ENCODE measurements at regions not wholly inside any gene's neighbourhood (a gene's known extent, or its start where the extent isn't known, plus 50 kb on each side); places are given as distances from the start of the nearest gene placed in this dataset.

DNA sequence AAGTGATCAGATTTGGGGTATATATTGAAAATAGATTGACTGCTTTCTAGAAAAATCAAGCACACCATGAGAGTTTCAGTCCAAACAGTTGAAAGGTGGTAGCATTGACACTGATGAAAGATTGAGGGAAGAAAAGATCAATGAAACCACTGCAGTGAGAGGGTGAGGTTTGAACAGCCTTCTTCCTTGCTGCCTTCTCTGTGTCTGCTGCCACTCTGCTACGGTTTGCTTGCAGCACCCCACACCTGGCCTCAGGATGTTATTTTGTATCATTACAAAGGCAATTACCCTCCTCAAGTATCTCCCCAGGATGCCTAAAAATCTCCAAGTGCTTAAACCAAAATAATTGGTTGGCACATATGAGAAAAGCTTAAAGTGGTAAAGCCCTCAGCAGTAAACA lies 683.6 kb upstream of the ARPP21 start:
- no peak for DNase-seq (ENCODE audit: low read depth)
- H3K4me3 ChIP-seq (ENCODE audit: low read length): no peak overlapping the region
- no peak for TF ChIP-seq CTCF (conservative IDR thresholded peaks at IDR 0.05; ENCODE audit: low read depth, low read length)

- no peak for DNase-seq (ENCODE audit: low read depth)
- TF ChIP-seq CTCF (conservative IDR thresholded peaks at IDR 0.05; ENCODE audit: low read depth, low read length): no peak
- H3K4me3 ChIP-seq (ENCODE audit: low read length): no peak overlapping the region
These were observed 682.8 kb upstream of the ARPP21 start for GRCh38 chr3:34956511-34956910.

GRCh38 chr3:34957677-34958076 lies 681.6 kb upstream of the ARPP21 start:
- no peak overlapping the region for H3K4me3 ChIP-seq (ENCODE audit: low read length)
- peak; percentile 92 for DNase-seq (ENCODE audit: low read depth)
- TF ChIP-seq CTCF (conservative IDR thresholded peaks at IDR 0.05; ENCODE audit: low read depth, low read length): no peak

DNA sequence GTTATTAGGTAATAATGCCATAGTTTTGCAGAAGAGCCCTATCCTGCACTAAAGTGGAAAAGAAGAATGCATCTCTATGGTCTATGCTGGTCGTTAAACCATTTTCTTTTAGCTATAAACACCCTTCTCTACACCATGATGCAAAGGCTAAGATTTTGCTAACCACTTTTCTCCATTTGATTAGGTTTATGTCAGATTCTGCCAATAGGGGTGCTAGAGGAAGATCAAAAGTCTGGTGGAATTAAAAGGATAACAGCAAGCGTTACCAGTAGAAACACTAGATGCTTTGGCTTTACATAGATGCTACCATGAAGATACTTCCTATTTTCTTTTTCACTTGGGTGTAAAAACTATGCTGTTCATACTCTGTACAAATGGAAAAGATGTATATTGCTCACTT lies 669.8 kb upstream of the ARPP21 start:
- no peak for DNase-seq (ENCODE audit: low read depth)
- H3K4me3 ChIP-seq (ENCODE audit: low read length): no peak overlapping the region
- no peak for TF ChIP-seq CTCF (conservative IDR thresholded peaks at IDR 0.05; ENCODE audit: low read depth, low read length)

DNA sequence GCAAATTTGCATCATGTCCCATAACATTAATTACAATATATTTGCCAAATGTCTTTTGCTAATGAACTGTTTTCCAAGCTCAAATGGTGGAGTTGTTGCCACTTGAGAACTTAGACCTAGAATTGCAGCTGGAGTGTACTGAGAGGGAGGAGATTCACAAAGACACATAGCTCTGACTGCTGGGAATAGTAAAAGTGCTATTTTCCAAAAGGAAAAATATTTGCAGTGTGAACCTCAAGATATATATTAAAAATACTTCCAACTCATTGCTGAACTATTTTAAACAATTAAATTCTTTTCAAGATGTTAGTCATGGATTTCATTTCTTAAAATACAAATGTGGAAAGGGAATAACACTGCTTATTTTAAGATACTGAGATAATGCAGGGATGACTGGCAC lies 666.8 kb upstream of the ARPP21 start:
- no peak overlapping the region for H3K4me3 ChIP-seq (ENCODE audit: low read length)
- no peak for TF ChIP-seq CTCF (conservative IDR thresholded peaks at IDR 0.05; ENCODE audit: low read depth, low read length)
- DNase-seq (ENCODE audit: low read depth): no peak

- DNase-seq (ENCODE audit: low read depth): no peak
- no peak overlapping the region for H3K4me3 ChIP-seq (ENCODE audit: low read length)
- TF ChIP-seq CTCF (conservative IDR thresholded peaks at IDR 0.05; ENCODE audit: low read depth, low read length): no peak
These were observed 665.7 kb upstream of the ARPP21 start for GRCh38 chr3:34973586-34973985.

GRCh38 chr3:34983631-34984030 lies 655.7 kb upstream of the ARPP21 start:
- TF ChIP-seq CTCF (conservative IDR thresholded peaks at IDR 0.05; ENCODE audit: low read depth, low read length): no peak
- H3K4me3 ChIP-seq (ENCODE audit: low read length): no peak overlapping the region
- no peak for DNase-seq (ENCODE audit: low read depth)

Measured in retinal pigment epithelial cell (primary cell).